ENCODE measurements at regions not wholly inside any gene's neighbourhood (a gene's known extent, or its start where the extent isn't known, plus 50 kb on each side); places are given as distances from the start of the nearest gene placed in this dataset.
A peak's percentile ranks its signal among the peaks of the same experiment; 100 is the strongest.

DNA sequence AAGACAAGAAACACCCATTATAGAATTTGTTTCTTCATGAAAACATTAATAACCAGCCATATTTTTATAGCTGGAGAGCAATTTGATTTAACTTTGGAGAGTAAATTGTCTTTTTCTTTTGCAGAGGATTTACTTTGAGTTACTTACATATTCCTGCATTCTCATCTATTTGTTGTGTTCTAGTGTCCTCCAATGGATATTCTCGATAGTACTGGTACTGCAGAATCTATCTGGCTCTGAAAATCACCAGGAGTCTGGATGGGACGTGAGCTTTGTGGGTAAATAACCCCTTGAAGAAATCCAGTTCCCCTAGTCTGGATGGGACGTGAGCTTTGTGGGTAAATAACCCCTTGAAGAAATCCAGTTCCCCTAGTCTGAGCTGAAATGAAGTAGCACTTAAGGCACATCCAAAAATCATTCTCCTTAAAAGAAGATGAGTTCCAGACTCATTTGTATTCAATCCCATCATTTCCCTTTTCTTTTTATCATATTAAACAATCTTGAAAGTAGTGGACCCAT, 294.1 kb upstream of the UBE2E2 start:
- TF ChIP-seq POLR2A (IDR thresholded peaks at IDR 0.05): no peak
- TF ChIP-seq, protein P1, sequence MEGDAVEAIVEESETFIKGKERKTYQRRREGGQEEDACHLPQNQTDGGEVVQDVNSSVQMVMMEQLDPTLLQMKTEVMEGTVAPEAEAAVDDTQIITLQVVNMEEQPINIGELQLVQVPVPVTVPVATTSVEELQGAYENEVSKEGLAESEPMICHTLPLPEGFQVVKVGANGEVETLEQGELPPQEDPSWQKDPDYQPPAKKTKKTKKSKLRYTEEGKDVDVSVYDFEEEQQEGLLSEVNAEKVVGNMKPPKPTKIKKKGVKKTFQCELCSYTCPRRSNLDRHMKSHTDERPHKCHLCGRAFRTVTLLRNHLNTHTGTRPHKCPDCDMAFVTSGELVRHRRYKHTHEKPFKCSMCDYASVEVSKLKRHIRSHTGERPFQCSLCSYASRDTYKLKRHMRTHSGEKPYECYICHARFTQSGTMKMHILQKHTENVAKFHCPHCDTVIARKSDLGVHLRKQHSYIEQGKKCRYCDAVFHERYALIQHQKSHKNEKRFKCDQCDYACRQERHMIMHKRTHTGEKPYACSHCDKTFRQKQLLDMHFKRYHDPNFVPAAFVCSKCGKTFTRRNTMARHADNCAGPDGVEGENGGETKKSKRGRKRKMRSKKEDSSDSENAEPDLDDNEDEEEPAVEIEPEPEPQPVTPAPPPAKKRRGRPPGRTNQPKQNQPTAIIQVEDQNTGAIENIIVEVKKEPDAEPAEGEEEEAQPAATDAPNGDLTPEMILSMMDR (IDR thresholded peaks at IDR 0.05): peak in 2 of 5 experiments; percentile 8 to 16
- peak in 1 of 3 donors; percentile 48 for TF ChIP-seq POLR2AphosphoS5 (IDR thresholded peaks at IDR 0.05)
- no peak for TF ChIP-seq EP300 (IDR thresholded peaks at IDR 0.05; ENCODE audit: low read depth)
- intact Hi-C loops (cut with DNase I; ENCODE audit: low total_unique reads) (no loop called here), in situ Hi-C loops (cut with MboI; ENCODE audit: low pct_ligation_motif_present in 1 of 4, low pct_unique_long_range_greater_than_20kb in 1 of 4, low sequenced_read_pairs in 3 of 4) (loop anchor here in 1 of 4 donors (25.0 kb wide), 1 partner anchor 347 kb away; no protein-coding TSS in a partner anchor)
- Histone ChIP-seq H3K27me3 (no peaks in the 10 kb centered on the region), H3K27ac (no peak overlapping the region), H3K4me1 (no peaks in the 10 kb centered on the region), H3K36me3 (no peaks in the 10 kb centered on the region), H3K9me3 (no peaks in the 10 kb centered on the region), H3K4me3 (no peak overlapping the region)
- DNase-seq: no peak
- 42 to 64% methylated on average over 3 of the region's 3 CpGs for WGBS, 2 donors (ENCODE audit: low coverage in 1 of 2)

DNA sequence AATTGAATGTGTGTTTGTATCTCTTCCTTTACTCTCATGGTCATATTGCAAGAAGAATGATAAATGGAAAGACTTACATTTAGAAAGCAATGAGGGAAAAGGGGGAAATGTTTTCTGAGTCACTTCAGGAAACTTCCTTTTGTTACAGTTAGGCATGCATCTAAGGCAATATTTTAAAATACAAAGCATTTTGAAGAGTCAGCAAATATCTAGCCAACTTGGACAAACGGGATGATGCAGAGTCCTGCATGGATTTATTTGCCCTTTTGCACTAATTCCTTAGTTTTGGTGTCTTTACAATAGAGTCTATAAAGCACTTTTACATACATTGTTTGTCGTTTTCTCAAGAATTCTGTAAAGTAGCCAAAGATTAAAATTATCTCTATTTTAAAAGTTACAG, 286.2 kb upstream of the UBE2E2 start:
- in situ Hi-C loops (cut with MboI; ENCODE audit: low pct_ligation_motif_present in 1 of 4, low pct_unique_long_range_greater_than_20kb in 1 of 4, low sequenced_read_pairs in 3 of 4) (loop anchor here in 1 of 4 donors (25.0 kb wide), 1 partner anchor 355 kb away; no protein-coding TSS in a partner anchor), intact Hi-C loops (cut with DNase I; ENCODE audit: low total_unique reads) (no loop called here)
- Histone ChIP-seq H3K27ac (no peak overlapping the region), H3K9me3 (no peaks in the 10 kb centered on the region), H3K4me3 (no peak overlapping the region), H3K4me1 (no peaks in the 10 kb centered on the region), H3K27me3 (no peaks in the 10 kb centered on the region), H3K36me3 (no peaks in the 10 kb centered on the region)
- TF ChIP-seq, protein P1 (IDR thresholded peaks at IDR 0.05): no peak
- TF ChIP-seq EP300 (IDR thresholded peaks at IDR 0.05; ENCODE audit: low read depth) (no peak), POLR2A (IDR thresholded peaks at IDR 0.05) (no peak), POLR2AphosphoS5 (IDR thresholded peaks at IDR 0.05) (no peak)
- no peak for DNase-seq
- 45 to 49% methylated on average over 2 of the region's 2 CpGs for WGBS, 2 donors (ENCODE audit: low coverage in 1 of 2)

- TF ChIP-seq POLR2A (IDR thresholded peaks at IDR 0.05): no peak
- TF ChIP-seq EP300 (IDR thresholded peaks at IDR 0.05; ENCODE audit: low read depth): no peak
- TF ChIP-seq, protein P1 (IDR thresholded peaks at IDR 0.05): no peak
- no peak for TF ChIP-seq POLR2AphosphoS5 (IDR thresholded peaks at IDR 0.05)
- Histone ChIP-seq H3K27me3 (no peaks in the 10 kb centered on the region), H3K9me3 (no peaks in the 10 kb centered on the region), H3K36me3 (no peaks in the 10 kb centered on the region), H3K4me3 (no peak overlapping the region), H3K27ac (no peak overlapping the region), H3K4me1 (no peaks in the 10 kb centered on the region)
- intact Hi-C loops (cut with DNase I; ENCODE audit: low total_unique reads) (no loop called here), in situ Hi-C loops (cut with MboI; ENCODE audit: low pct_ligation_motif_present in 1 of 4, low pct_unique_long_range_greater_than_20kb in 1 of 4, low sequenced_read_pairs in 3 of 4) (loop anchor here in 1 of 4 donors (25.0 kb wide), 1 partner anchor 358 kb away; no protein-coding TSS in a partner anchor)
- WGBS, 2 donors (ENCODE audit: low coverage in 1 of 2): 81 to 92% methylated on average over 2 to 3 of the region's 3 CpGs
- DNase-seq: no peak
These were observed 283.1 kb upstream of the UBE2E2 start for GRCh38 chr3:22920006-22920405.

DNA sequence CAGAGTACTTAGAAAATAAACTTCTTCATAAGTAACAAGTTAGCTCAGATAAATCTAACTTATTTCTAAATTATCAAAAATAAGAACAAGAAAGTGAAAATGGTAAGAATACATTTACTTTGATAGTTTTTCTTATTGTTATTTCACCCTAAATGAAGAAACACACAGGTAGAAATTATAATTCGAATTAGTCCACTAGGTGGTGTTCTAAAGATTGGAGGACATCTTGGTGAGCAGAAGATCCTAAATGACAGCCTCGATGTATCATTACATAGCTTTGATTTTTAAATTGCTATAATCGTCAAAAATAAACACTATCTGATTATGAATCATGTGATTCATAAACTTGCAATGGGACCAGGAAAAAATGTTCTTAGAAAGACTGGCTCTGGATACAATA, 280.8 kb upstream of the UBE2E2 start:
- Histone ChIP-seq H3K9me3 (no peaks in the 10 kb centered on the region), H3K4me3 (no peak overlapping the region), H3K36me3 (no peaks in the 10 kb centered on the region), H3K4me1 (no peaks in the 10 kb centered on the region), H3K27me3 (no peaks in the 10 kb centered on the region), H3K27ac (no peak overlapping the region)
- in situ Hi-C loops (cut with MboI; ENCODE audit: low pct_ligation_motif_present in 1 of 4, low pct_unique_long_range_greater_than_20kb in 1 of 4, low sequenced_read_pairs in 3 of 4) (loop anchor here in 1 of 4 donors (25.0 kb wide), 1 partner anchor 360 kb away; no protein-coding TSS in a partner anchor), intact Hi-C loops (cut with DNase I; ENCODE audit: low total_unique reads) (no loop called here)
- TF ChIP-seq, protein P1 (IDR thresholded peaks at IDR 0.05): peak in 4 of 5 experiments; percentile 20 to 29 (median 25)
- no peak for TF ChIP-seq POLR2AphosphoS5 (IDR thresholded peaks at IDR 0.05)
- WGBS, 2 donors (ENCODE audit: low coverage in 1 of 2): 8 to 10% methylated on average over 3 of the region's 3 CpGs
- DNase-seq: no peak
